WTC11 (cell line): ENCODE measurements at regions not wholly inside any gene's neighbourhood (a gene's known extent, or its start where the extent isn't known, plus 50 kb on each side); places are given as distances from the start of the nearest gene placed in this dataset.

ENCODE experiments used
- ATAC-seq: fragments of 200-7000 bp; cut with Tn5 transposase; 2 replicates; pipeline ENCODE4 v1.10.0; 2021; ENCODE audit warnings: mild to moderate bottlenecking, moderate library complexity
- CTCF ChIA-PET: fragments of 300-600 bp; sonication (Branson Sonifier 250); formaldehyde crosslinking; loops from one replicate; lab custom pipeline; 2021; ENCODE audit warnings: antibody characterized with exemption; lab: Charles Lee
- POLR2A ChIA-PET: fragments of 350-600 bp; sonication (Branson Sonifier 250); formaldehyde crosslinking; loops from one replicate; lab custom pipeline; 2021; ENCODE audit warnings: antibody characterized with exemption; lab: Charles Lee
- DNase-seq: peaks from one replicate; pipeline ENCODE4 v3.0.0; 2021; ENCODE audit warnings: low spot score
- H3K27ac Mint-ChIP-seq: 2 replicates; pipeline ENCODE4 v1.8.0; 2021; ENCODE audit warnings: mixed read lengths
- H3K27me3 Mint-ChIP-seq: 2 replicates; pipeline ENCODE4 v1.8.0; 2021; ENCODE audit warnings: low read depth, mild to moderate bottlenecking, moderate library complexity, mixed read lengths
- H3K36me3 Mint-ChIP-seq: 2 replicates; pipeline ENCODE4 v1.8.0; 2021; ENCODE audit warnings: mixed read lengths
- H3K4me1 Mint-ChIP-seq: 2 replicates; pipeline ENCODE4 v1.8.0; 2022; ENCODE audit warnings: mixed read lengths
- H3K4me3 Mint-ChIP-seq: 2 replicates; pipeline ENCODE4 v1.8.0; 2021; ENCODE audit warnings: mild to moderate bottlenecking, moderate library complexity, mixed read lengths
- H3K9me3 Mint-ChIP-seq: 2 replicates; pipeline ENCODE4 v1.8.0; 2021; ENCODE audit warnings: mixed read lengths
- CREM ChIP-seq: sonication (generic); formaldehyde crosslinking; IDR thresholded peaks from 2 replicates; pipeline ENCODE4 v1.8.1; 2022; ENCODE audit warnings: mild to moderate bottlenecking, missing genetic modification reagents, moderate library complexity
- ESRRA ChIP-seq: sonication (generic); formaldehyde crosslinking; IDR thresholded peaks from 2 replicates; pipeline ENCODE4 v1.8.1; 2022; ENCODE audit warnings: mild to moderate bottlenecking, missing genetic modification reagents, borderline replicate concordance
- ETV6 ChIP-seq: sonication (generic); formaldehyde crosslinking; IDR thresholded peaks from 2 replicates; pipeline ENCODE4 v1.8.1; 2022; ENCODE audit warnings: mild to moderate bottlenecking, missing genetic modification reagents
- FOXJ3 ChIP-seq: sonication (generic); formaldehyde crosslinking; IDR thresholded peaks from 2 replicates; pipeline ENCODE4 v1.9.0; 2021; ENCODE audit warnings: missing genetic modification reagents, mild to moderate bottlenecking, borderline replicate concordance
- GABPB1 ChIP-seq: sonication (generic); formaldehyde crosslinking; IDR thresholded peaks from 2 replicates; pipeline ENCODE4 v1.8.1; 2023; ENCODE audit warnings: mild to moderate bottlenecking, missing genetic modification reagents
- JAZF1 ChIP-seq: fragments of 250-450 bp; sonication (Bioruptor Pico); IDR thresholded peaks from 2 replicates; pipeline ENCODE4 v1.9.0; 2021; ENCODE audit warnings: moderate library complexity, mild to moderate bottlenecking, inconsistent platforms
- MXD4 ChIP-seq: fragments of 250-450 bp; sonication (Bioruptor Pico); IDR thresholded peaks from 2 replicates; pipeline ENCODE4 v1.8.0; 2021; ENCODE audit warnings: mild to moderate bottlenecking, moderate library complexity, borderline replicate concordance
- NFE2L1 ChIP-seq: sonication (generic); formaldehyde crosslinking; IDR thresholded peaks from 2 replicates; pipeline ENCODE4 v1.8.1; 2023; ENCODE audit warnings: missing genetic modification reagents
- RORB ChIP-seq: fragments of 250-450 bp; sonication (Bioruptor Pico); IDR thresholded peaks from 2 replicates; pipeline ENCODE4 v1.9.0; 2021; ENCODE audit warnings: mild to moderate bottlenecking
- SOX15 ChIP-seq: fragments of 250-450 bp; sonication (Bioruptor Pico); IDR thresholded peaks from 2 replicates; pipeline ENCODE4 v1.9.0; 2021; ENCODE audit warnings: mild to moderate bottlenecking
- ZNF138 ChIP-seq: sonication (generic); formaldehyde crosslinking; conservative IDR thresholded peaks from 2 replicates; pipeline ENCODE4 v1.8.1; 2022; ENCODE audit warnings: mild to moderate bottlenecking, moderate library complexity, missing genetic modification reagents
- ZNF232 ChIP-seq: sonication (generic); formaldehyde crosslinking; IDR thresholded peaks from 2 replicates; pipeline ENCODE4 v1.8.0; 2022; ENCODE audit warnings: mild to moderate bottlenecking, missing genetic modification reagents
- ZNF263 ChIP-seq: sonication (generic); formaldehyde crosslinking; IDR thresholded peaks from 2 replicates; pipeline ENCODE4 v1.8.1; 2022; ENCODE audit warnings: low read depth, mild to moderate bottlenecking, moderate library complexity, missing genetic modification reagents
- ZNF396 ChIP-seq: fragments of 250-450 bp; sonication (Bioruptor Pico); IDR thresholded peaks from 2 replicates; pipeline ENCODE4 v1.8.0; 2021; ENCODE audit warnings: mild to moderate bottlenecking, moderate library complexity, borderline replicate concordance
- TF ChIP-seq, protein P1 (sequence below): sonication (generic); formaldehyde crosslinking; IDR thresholded peaks from 2 replicates; pipeline ENCODE4 v1.8.1; 2023; ENCODE audit warnings: mild to moderate bottlenecking, missing genetic modification reagents, moderate library complexity
- TF ChIP-seq, protein P2 (sequence below): sonication (generic); formaldehyde crosslinking; conservative IDR thresholded peaks from 2 replicates; pipeline ENCODE4 v1.8.1; 2022; ENCODE audit warnings: mild to moderate bottlenecking, missing genetic modification reagents
- TF ChIP-seq, protein P3 (sequence below): sonication (generic); formaldehyde crosslinking; IDR thresholded peaks from 2 replicates; pipeline ENCODE4 v1.8.1; 2023; ENCODE audit warnings: mild to moderate bottlenecking, missing genetic modification reagents
- TF ChIP-seq, protein P4 (sequence below): sonication (generic); formaldehyde crosslinking; IDR thresholded peaks from 2 replicates; pipeline ENCODE4 v1.8.1; 2023; ENCODE audit warnings: mild to moderate bottlenecking, moderate library complexity, missing genetic modification reagents
- TF ChIP-seq, protein P5 (sequence below): sonication (generic); formaldehyde crosslinking; IDR thresholded peaks from 2 replicates; pipeline ENCODE4 v1.8.0; 2023; ENCODE audit warnings: missing genetic modification reagents, mild to moderate bottlenecking, borderline replicate concordance

DNA sequence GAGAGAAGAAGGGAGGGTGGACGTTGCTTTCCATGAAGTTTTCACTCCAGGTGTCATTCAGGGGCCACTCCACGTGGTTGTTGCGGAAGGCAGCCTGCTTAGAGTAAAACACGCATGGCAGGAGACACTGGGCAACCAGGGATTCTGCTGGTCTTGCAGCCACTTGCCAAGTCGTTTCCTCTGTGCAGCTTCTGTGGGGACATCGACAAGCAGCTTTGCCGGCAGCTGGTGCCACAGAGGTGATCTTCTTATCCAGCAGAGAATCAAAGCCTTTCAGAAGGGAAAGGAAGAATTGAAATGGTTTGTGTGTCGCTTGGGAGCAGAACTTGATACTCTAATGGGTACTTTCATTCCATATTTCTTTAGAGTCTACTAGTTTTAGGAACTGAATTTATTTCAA is 867.1 kb upstream of the TENM3 start:
- ChIA-PET POLR2A (no interaction called here), CTCF (no interaction called here)
- H3K27me3 Mint-ChIP-seq, result no peaks in the 10 kb centered on the region
- H3K9me3 Mint-ChIP-seq, result peaks cover 2% of the 10 kb centered on the region
- no peak overlapping the region for H3K27ac Mint-ChIP-seq
- peaks cover 8% of the 10 kb centered on the region for H3K4me1 Mint-ChIP-seq
- DNase-seq (no peak), ATAC-seq (no peak)
- TF ChIP-seq NFE2L1 (no peak), ZNF263 (no peak), GABPB1 (CRISPR knock-in tag) (no peak)
- TF ChIP-seq, protein P1, sequence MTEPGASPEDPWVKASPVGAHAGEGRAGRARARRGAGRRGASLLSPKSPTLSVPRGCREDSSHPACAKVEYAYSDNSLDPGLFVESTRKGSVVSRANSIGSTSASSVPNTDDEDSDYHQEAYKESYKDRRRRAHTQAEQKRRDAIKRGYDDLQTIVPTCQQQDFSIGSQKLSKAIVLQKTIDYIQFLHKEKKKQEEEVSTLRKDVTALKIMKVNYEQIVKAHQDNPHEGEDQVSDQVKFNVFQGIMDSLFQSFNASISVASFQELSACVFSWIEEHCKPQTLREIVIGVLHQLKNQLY (CRISPR knock-in tag), result no peak
- TF ChIP-seq, protein P2, sequence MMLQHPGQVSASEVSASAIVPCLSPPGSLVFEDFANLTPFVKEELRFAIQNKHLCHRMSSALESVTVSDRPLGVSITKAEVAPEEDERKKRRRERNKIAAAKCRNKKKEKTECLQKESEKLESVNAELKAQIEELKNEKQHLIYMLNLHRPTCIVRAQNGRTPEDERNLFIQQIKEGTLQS, result no peak
- H3K4me3 Mint-ChIP-seq, result no peak overlapping the region
- peaks cover 2% of the 10 kb centered on the region; the same call in 1 of the 2 replicates for H3K36me3 Mint-ChIP-seq

DNA sequence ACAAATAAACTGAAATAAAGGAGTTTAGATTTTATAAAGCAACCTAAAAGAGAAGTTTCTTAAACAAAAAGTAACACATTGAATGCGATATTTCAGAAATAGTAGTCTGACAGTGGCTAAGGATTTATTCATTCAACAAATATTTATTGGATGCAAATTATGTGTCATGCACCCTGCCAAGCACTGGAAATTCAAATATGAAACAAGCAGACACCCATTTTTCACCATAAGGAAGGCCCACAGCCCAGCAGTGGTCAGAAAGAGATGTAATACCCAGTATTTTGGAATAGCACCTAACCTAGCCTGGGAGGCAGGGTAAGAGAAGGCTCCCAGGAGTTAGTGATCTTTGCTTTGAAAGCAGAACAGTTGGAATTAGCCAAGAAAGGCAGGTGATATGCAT is 855.1 kb upstream of the TENM3 start:
- no peak for TF ChIP-seq ZNF396 (CRISPR knock-in tag)
- TF ChIP-seq CREM, result no peak
- no peak for TF ChIP-seq ETV6 (CRISPR knock-in tag)
- no peak for TF ChIP-seq JAZF1 (CRISPR knock-in tag)
- no peak for TF ChIP-seq MXD4 (CRISPR knock-in tag)
- TF ChIP-seq FOXJ3 (CRISPR knock-in tag), result no peak
- no peak for TF ChIP-seq ZNF232
- TF ChIP-seq RORB (CRISPR knock-in tag), result no peak
- no peak for TF ChIP-seq ZNF138 (CRISPR knock-in tag)
- TF ChIP-seq SOX15 (CRISPR knock-in tag), result no peak
- TF ChIP-seq ESRRA (CRISPR knock-in tag), result no peak
- TF ChIP-seq, protein P3, sequence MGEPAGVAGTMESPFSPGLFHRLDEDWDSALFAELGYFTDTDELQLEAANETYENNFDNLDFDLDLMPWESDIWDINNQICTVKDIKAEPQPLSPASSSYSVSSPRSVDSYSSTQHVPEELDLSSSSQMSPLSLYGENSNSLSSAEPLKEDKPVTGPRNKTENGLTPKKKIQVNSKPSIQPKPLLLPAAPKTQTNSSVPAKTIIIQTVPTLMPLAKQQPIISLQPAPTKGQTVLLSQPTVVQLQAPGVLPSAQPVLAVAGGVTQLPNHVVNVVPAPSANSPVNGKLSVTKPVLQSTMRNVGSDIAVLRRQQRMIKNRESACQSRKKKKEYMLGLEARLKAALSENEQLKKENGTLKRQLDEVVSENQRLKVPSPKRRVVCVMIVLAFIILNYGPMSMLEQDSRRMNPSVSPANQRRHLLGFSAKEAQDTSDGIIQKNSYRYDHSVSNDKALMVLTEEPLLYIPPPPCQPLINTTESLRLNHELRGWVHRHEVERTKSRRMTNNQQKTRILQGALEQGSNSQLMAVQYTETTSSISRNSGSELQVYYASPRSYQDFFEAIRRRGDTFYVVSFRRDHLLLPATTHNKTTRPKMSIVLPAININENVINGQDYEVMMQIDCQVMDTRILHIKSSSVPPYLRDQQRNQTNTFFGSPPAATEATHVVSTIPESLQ, result no peak
- TF ChIP-seq, protein P4, sequence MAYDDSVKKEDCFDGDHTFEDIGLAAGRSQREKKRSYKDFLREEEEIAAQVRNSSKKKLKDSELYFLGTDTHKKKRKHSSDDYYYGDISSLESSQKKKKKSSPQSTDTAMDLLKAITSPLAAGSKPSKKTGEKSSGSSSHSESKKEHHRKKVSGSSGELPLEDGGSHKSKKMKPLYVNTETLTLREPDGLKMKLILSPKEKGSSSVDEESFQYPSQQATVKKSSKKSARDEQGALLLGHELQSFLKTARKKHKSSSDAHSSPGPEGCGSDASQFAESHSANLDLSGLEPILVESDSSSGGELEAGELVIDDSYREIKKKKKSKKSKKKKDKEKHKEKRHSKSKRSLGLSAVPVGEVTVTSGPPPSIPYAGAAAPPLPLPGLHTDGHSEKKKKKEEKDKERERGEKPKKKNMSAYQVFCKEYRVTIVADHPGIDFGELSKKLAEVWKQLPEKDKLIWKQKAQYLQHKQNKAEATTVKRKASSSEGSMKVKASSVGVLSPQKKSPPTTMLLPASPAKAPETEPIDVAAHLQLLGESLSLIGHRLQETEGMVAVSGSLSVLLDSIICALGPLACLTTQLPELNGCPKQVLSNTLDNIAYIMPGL (CRISPR knock-in tag), result no peak
- TF ChIP-seq, protein P5, sequence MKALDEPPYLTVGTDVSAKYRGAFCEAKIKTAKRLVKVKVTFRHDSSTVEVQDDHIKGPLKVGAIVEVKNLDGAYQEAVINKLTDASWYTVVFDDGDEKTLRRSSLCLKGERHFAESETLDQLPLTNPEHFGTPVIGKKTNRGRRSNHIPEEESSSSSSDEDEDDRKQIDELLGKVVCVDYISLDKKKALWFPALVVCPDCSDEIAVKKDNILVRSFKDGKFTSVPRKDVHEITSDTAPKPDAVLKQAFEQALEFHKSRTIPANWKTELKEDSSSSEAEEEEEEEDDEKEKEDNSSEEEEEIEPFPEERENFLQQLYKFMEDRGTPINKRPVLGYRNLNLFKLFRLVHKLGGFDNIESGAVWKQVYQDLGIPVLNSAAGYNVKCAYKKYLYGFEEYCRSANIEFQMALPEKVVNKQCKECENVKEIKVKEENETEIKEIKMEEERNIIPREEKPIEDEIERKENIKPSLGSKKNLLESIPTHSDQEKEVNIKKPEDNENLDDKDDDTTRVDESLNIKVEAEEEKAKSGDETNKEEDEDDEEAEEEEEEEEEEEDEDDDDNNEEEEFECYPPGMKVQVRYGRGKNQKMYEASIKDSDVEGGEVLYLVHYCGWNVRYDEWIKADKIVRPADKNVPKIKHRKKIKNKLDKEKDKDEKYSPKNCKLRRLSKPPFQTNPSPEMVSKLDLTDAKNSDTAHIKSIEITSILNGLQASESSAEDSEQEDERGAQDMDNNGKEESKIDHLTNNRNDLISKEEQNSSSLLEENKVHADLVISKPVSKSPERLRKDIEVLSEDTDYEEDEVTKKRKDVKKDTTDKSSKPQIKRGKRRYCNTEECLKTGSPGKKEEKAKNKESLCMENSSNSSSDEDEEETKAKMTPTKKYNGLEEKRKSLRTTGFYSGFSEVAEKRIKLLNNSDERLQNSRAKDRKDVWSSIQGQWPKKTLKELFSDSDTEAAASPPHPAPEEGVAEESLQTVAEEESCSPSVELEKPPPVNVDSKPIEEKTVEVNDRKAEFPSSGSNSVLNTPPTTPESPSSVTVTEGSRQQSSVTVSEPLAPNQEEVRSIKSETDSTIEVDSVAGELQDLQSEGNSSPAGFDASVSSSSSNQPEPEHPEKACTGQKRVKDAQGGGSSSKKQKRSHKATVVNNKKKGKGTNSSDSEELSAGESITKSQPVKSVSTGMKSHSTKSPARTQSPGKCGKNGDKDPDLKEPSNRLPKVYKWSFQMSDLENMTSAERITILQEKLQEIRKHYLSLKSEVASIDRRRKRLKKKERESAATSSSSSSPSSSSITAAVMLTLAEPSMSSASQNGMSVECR (CRISPR knock-in tag), result no peak
- no peak for ATAC-seq
- H3K4me1 Mint-ChIP-seq, result no peaks in the 10 kb centered on the region
- no peak for DNase-seq
- no peaks in the 10 kb centered on the region for H3K27me3 Mint-ChIP-seq
- ChIA-PET POLR2A (no interaction called here), CTCF (no interaction called here)
- H3K4me3 Mint-ChIP-seq, result no peak overlapping the region
- H3K36me3 Mint-ChIP-seq, result no peaks in the 10 kb centered on the region
- H3K27ac Mint-ChIP-seq, result no peak overlapping the region
- no peaks in the 10 kb centered on the region for H3K9me3 Mint-ChIP-seq
